GM23338 (cell line): ENCODE measurements at regions not wholly inside any gene's neighbourhood (a gene's known extent, or its start where the extent isn't known, plus 50 kb on each side); places are given as distances from the start of the nearest gene placed in this dataset.

Experiments
- ATAC-seq: fragments of 200-7000 bp; cut with Tn5 transposase; 3 replicates; pipeline ENCODE4 v1.9.1; 2020
- DNase-seq: peaks from one replicate; pipeline ENCODE4 v3.0.0-alpha.2; 2015; ENCODE audit warnings: low spot score
- H2AFZ ChIP-seq: fragments of 200-600 bp; sonication (generic); 2 replicates; pipeline ENCODE4 v1.8.0; 2016; ENCODE audit warnings: antibody characterized with exemption, mild to moderate bottlenecking, moderate library complexity
- H3F3A ChIP-seq: fragments of 200-600 bp; sonication (generic); replicated peaks from 2 replicates; pipeline ENCODE4 v1.8.0; 2017; ENCODE audit warnings: antibody characterized with exemption, mixed run types, low read depth
- H3K27ac ChIP-seq: fragments of 200-600 bp; sonication (generic); 2 replicates; pipeline ENCODE4 v1.6.1; 2016; ENCODE audit warnings: low read depth
- H3K27me3 ChIP-seq: fragments of 200-600 bp; sonication (generic); 2 replicates; pipeline ENCODE4 v1.8.0; 2016; ENCODE audit warnings: mild to moderate bottlenecking, mixed run types, moderate library complexity; ENCODE audit not compliant: insufficient read depth
- H3K36me3 ChIP-seq: fragments of 200-600 bp; sonication (generic); 2 replicates; pipeline ENCODE4 v1.8.0; 2016; ENCODE audit warnings: mild to moderate bottlenecking; ENCODE audit not compliant: insufficient read depth
- H3K4me1 ChIP-seq: fragments of 200-600 bp; sonication (generic); 2 replicates; pipeline ENCODE4 v1.8.0; 2016; ENCODE audit warnings: mild to moderate bottlenecking, moderate library complexity; ENCODE audit not compliant: insufficient read depth
- H3K4me2 ChIP-seq: fragments of 200-600 bp; sonication (generic); 2 replicates; pipeline ENCODE4 v1.7.1; 2017; ENCODE audit warnings: mixed run types
- H3K4me3 ChIP-seq: fragments of 200-600 bp; sonication (generic); 2 replicates; pipeline ENCODE4 v1.6.1; 2016; ENCODE audit warnings: mixed run types
- H3K79me2 ChIP-seq: fragments of 200-600 bp; sonication (generic); replicated peaks from 2 replicates; pipeline ENCODE4 v1.8.0; 2017; ENCODE audit warnings: mild to moderate bottlenecking; ENCODE audit not compliant: insufficient read depth
- H3K9me2 ChIP-seq: fragments of 200-600 bp; sonication (generic); 2 replicates; pipeline ENCODE4 v1.8.0; 2017; ENCODE audit not compliant: insufficient read depth
- H4K20me1 ChIP-seq: fragments of 200-600 bp; sonication (generic); replicated peaks from 2 replicates; pipeline ENCODE4 v1.8.0; 2017; ENCODE audit warnings: mild to moderate bottlenecking; ENCODE audit not compliant: insufficient read depth
- H3K27ac Mint-ChIP-seq: 2 replicates; pipeline ENCODE4 v1.8.0; 2020; ENCODE audit warnings: inconsistent platforms, mild to moderate bottlenecking, moderate library complexity, mixed read lengths
- H3K27me3 Mint-ChIP-seq: 3 replicates; pipeline ENCODE4 v1.8.0; 2022; ENCODE audit warnings: low read depth, mild to moderate bottlenecking, moderate library complexity, mixed read lengths, inconsistent platforms; ENCODE audit not compliant: insufficient read depth, poor library complexity
- H3K36me3 Mint-ChIP-seq: 3 replicates; pipeline ENCODE4 v1.8.0; 2021; ENCODE audit warnings: low read depth, mild to moderate bottlenecking, inconsistent platforms, moderate library complexity, mixed read lengths
- H3K4me1 Mint-ChIP-seq: 3 replicates; pipeline ENCODE4 v1.8.0; 2020; ENCODE audit warnings: mild to moderate bottlenecking, inconsistent platforms, mixed read lengths
- H3K4me3 Mint-ChIP-seq: 3 replicates; pipeline ENCODE4 v1.8.0; 2021; ENCODE audit warnings: moderate library complexity, mild to moderate bottlenecking, inconsistent platforms, mixed read lengths
- H3K9me3 Mint-ChIP-seq: 3 replicates; pipeline ENCODE4 v1.8.0; 2020; ENCODE audit warnings: moderate library complexity, mild to moderate bottlenecking, inconsistent platforms, mixed read lengths
- CREB1 ChIP-seq: fragments of 250-450 bp; sonication (Bioruptor Pico); IDR thresholded peaks from 2 replicates; pipeline ENCODE4 v1.5.0; 2020; ENCODE audit warnings: low read depth, mild to moderate bottlenecking, moderate library complexity
- EZH2phosphoT487 ChIP-seq: fragments of 200-600 bp; sonication (generic); IDR thresholded peaks from one replicate; pipeline ENCODE4 v1.8.1; 2018; ENCODE audit warnings: antibody characterized with exemption; ENCODE audit not compliant: unreplicated experiment
- JUNB ChIP-seq: IDR thresholded peaks from one replicate; pipeline ENCODE4 v1.6.1; 2016; ENCODE audit warnings: antibody characterized with exemption; ENCODE audit not compliant: unreplicated experiment
- NANOG ChIP-seq: IDR thresholded peaks from 2 replicates; pipeline ENCODE4 v1.6.1; 2016; ENCODE audit warnings: antibody characterized with exemption, borderline replicate concordance
- POLR2AphosphoS5 ChIP-seq: IDR thresholded peaks from 2 replicates; pipeline ENCODE4 v1.6.1; 2016; ENCODE audit warnings: antibody characterized with exemption, low read depth
- STAT1 ChIP-seq: IDR thresholded peaks from one replicate; pipeline ENCODE4 v1.6.1; 2016; ENCODE audit warnings: antibody characterized with exemption; ENCODE audit not compliant: unreplicated experiment
- ZNF114 ChIP-seq: fragments of 250-450 bp; sonication (Bioruptor Pico); IDR thresholded peaks from 2 replicates; pipeline ENCODE4 v1.5.0; 2020; ENCODE audit warnings: mild to moderate bottlenecking, moderate library complexity
- ZNF331 ChIP-seq: fragments of 250-450 bp; sonication (Bioruptor Pico); IDR thresholded peaks from 2 replicates; pipeline ENCODE4 v1.5.0; 2020; ENCODE audit warnings: low read depth, mild to moderate bottlenecking, moderate library complexity
- TF ChIP-seq, protein P1 (sequence below): IDR thresholded peaks from 2 replicates; pipeline ENCODE4 v1.6.1; 2016; ENCODE audit warnings: antibody characterized with exemption
- TF ChIP-seq, protein P2 (sequence below): fragments of 250-450 bp; sonication (Bioruptor Pico); IDR thresholded peaks from 2 replicates; pipeline ENCODE4 v1.5.0; 2020; ENCODE audit warnings: mild to moderate bottlenecking, moderate library complexity
- TF ChIP-seq, protein P3 (sequence below), 2 experiments: fragments of 200-600 bp in 1 of 2; sonication (generic) in 1 of 2; conservative IDR thresholded peaks; 2 replicates each; pipeline versions ENCODE4 v1.5.1 to v1.6.1; 2016 to 2017; ENCODE audit warnings: antibody characterized with exemption in 2 of 2, low read depth in 2 of 2, mild to moderate bottlenecking in 2 of 2, moderate library complexity in 1 of 2

DNA sequence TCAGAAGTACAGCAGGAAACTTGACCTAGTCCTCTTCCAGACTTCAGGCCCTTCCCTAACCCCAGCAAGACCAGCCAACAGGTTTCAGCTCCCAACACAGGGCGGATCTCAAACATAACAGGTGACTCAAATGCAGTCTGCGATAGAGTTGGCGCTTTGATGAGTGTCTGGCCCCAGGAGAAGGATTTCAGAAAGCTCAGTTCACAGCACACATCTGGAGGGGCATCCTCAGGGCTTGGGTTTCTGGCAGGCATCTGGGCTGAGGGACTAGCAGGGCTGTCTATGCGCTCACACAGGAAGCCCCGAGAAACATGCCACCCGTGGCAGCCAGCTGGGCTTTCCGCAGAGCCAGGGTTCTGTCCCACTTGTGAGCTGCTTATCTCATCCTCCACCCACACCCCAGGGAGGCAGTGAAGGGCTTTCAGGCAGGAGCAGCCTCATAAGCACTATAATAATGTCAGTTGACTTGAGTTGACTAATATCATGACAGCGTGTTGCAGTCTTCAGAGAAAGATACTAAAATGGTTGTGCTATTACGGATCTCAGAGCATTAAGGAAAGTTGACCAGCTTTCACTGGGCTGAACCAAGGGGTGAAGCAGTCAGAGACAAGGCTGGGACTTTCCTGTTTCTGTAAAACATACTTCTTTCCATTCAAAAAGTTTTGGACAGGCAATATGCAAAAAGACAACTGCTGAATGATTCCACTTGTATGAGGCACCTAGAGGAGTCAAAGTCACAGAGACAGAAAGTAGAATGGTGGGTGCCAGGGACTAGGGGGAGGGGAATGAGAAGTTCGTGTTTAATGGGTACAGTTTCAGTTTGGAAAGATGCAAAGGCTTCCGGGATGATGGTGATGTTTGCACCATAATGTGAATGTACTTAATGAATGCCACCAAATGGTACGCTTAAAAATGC, 233.0 kb upstream of the IRF2BP2 start (continued):
- TF ChIP-seq JUNB = no peak
- TF ChIP-seq ZNF114 (CRISPR knock-in tag) = no peak
- TF ChIP-seq CREB1 (CRISPR knock-in tag) = no peak
- TF ChIP-seq, protein P1, sequence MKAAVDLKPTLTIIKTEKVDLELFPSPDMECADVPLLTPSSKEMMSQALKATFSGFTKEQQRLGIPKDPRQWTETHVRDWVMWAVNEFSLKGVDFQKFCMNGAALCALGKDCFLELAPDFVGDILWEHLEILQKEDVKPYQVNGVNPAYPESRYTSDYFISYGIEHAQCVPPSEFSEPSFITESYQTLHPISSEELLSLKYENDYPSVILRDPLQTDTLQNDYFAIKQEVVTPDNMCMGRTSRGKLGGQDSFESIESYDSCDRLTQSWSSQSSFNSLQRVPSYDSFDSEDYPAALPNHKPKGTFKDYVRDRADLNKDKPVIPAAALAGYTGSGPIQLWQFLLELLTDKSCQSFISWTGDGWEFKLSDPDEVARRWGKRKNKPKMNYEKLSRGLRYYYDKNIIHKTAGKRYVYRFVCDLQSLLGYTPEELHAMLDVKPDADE = no peak

DNA sequence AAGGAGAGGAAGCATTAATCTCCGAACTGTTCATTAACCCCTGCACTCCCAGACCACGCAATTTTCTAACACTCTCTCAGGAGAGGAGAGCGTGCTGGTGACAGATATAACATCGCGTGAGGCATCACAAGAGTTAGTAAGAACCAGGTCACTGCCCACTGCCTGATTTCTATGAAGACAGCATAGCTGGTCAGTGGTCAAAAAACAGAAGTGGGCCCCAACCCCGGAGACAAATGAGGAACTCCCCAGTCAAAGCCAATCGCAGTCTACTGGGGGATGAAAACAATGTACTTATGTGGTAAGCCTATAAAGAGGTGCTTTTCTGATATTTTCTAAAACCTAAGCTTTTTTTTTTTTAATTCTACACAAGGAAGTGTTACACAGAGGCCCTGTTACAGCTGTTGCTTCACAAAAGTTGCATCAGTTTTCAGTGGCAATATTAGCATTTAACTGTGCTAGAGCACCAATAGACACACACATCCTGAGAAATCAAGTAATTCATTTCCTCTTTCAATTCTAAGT, 231.8 kb upstream of the IRF2BP2 start:
- Mint-ChIP-seq H3K4me1 (peaks cover 13% of the 10 kb centered on the region), H3K9me3 (peaks cover 14% of the 10 kb centered on the region; the same call in 2 of the 3 replicates), H3K36me3 (peaks cover 7% of the 10 kb centered on the region; the same call in 1 of the 3 replicates), H3K27ac (no peak overlapping the region), H3K4me3 (no peak overlapping the region), H3K27me3 (peaks cover 4% of the 10 kb centered on the region)
- no peaks in the 10 kb centered on the region for H3K27me3 ChIP-seq
- H3K27ac ChIP-seq = no peak overlapping the region
- H2AFZ ChIP-seq = no peak overlapping the region; the same call in 1 of the 2 replicates
- no peaks in the 10 kb centered on the region for H4K20me1 ChIP-seq
- H3K4me3 ChIP-seq = no peak overlapping the region
- H3F3A ChIP-seq = no peaks in the 10 kb centered on the region
- ATAC-seq (no peak), DNase-seq (no peak)
- H3K79me2 ChIP-seq = no peaks in the 10 kb centered on the region
- no peak overlapping the region for H3K4me2 ChIP-seq
- H3K9me2 ChIP-seq = peaks cover 7% of the 10 kb centered on the region; the same call in 1 of the 2 replicates
- 0 out of 2 replicates have a peak, but pooled peaks cover 12% of the 10 kb centered on the region for H3K4me1 ChIP-seq
- no peaks in the 10 kb centered on the region for H3K36me3 ChIP-seq
- TF ChIP-seq NANOG (no peak), STAT1 (no peak), POLR2AphosphoS5 (no peak), EZH2phosphoT487 (no peak), ZNF331 (CRISPR knock-in tag) (no peak), JUNB (no peak)
- TF ChIP-seq, protein P2, sequence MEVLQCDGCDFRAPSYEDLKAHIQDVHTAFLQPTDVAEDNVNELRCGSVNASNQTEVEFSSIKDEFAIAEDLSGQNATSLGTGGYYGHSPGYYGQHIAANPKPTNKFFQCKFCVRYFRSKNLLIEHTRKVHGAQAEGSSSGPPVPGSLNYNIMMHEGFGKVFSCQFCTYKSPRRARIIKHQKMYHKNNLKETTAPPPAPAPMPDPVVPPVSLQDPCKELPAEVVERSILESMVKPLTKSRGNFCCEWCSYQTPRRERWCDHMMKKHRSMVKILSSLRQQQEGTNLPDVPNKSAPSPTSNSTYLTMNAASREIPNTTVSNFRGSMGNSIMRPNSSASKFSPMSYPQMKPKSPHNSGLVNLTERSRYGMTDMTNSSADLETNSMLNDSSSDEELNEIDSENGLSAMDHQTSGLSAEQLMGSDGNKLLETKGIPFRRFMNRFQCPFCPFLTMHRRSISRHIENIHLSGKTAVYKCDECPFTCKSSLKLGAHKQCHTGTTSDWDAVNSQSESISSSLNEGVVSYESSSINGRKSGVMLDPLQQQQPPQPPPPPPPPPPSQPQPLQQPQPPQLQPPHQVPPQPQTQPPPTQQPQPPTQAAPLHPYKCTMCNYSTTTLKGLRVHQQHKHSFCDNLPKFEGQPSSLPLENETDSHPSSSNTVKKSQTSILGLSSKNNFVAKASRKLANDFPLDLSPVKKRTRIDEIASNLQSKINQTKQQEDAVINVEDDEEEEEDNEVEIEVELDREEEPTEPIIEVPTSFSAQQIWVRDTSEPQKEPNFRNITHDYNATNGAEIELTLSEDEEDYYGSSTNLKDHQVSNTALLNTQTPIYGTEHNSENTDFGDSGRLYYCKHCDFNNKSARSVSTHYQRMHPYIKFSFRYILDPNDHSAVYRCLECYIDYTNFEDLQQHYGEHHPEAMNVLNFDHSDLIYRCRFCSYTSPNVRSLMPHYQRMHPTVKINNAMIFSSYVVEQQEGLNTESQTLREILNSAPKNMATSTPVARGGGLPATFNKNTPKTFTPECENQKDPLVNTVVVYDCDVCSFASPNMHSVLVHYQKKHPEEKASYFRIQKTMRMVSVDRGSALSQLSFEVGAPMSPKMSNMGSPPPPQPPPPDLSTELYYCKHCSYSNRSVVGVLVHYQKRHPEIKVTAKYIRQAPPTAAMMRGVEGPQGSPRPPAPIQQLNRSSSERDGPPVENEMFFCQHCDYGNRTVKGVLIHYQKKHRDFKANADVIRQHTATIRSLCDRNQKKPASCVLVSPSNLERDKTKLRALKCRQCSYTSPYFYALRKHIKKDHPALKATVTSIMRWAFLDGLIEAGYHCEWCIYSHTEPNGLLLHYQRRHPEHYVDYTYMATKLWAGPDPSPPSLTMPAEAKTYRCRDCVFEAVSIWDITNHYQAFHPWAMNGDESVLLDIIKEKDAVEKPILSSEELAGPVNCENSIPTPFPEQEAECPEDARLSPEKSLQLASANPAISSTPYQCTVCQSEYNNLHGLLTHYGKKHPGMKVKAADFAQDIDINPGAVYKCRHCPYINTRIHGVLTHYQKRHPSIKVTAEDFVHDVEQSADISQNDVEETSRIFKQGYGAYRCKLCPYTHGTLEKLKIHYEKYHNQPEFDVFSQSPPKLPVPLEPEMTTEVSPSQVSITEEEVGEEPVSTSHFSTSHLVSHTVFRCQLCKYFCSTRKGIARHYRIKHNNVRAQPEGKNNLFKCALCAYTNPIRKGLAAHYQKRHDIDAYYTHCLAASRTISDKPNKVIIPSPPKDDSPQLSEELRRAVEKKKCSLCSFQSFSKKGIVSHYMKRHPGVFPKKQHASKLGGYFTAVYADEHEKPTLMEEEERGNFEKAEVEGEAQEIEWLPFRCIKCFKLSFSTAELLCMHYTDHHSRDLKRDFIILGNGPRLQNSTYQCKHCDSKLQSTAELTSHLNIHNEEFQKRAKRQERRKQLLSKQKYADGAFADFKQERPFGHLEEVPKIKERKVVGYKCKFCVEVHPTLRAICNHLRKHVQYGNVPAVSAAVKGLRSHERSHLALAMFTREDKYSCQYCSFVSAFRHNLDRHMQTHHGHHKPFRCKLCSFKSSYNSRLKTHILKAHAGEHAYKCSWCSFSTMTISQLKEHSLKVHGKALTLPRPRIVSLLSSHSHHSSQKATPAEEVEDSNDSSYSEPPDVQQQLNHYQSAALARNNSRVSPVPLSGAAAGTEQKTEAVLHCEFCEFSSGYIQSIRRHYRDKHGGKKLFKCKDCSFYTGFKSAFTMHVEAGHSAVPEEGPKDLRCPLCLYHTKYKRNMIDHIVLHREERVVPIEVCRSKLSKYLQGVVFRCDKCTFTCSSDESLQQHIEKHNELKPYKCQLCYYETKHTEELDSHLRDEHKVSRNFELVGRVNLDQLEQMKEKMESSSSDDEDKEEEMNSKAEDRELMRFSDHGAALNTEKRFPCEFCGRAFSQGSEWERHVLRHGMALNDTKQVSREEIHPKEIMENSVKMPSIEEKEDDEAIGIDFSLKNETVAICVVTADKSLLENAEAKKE (CRISPR knock-in tag) = no peak
- TF ChIP-seq, protein P3, sequence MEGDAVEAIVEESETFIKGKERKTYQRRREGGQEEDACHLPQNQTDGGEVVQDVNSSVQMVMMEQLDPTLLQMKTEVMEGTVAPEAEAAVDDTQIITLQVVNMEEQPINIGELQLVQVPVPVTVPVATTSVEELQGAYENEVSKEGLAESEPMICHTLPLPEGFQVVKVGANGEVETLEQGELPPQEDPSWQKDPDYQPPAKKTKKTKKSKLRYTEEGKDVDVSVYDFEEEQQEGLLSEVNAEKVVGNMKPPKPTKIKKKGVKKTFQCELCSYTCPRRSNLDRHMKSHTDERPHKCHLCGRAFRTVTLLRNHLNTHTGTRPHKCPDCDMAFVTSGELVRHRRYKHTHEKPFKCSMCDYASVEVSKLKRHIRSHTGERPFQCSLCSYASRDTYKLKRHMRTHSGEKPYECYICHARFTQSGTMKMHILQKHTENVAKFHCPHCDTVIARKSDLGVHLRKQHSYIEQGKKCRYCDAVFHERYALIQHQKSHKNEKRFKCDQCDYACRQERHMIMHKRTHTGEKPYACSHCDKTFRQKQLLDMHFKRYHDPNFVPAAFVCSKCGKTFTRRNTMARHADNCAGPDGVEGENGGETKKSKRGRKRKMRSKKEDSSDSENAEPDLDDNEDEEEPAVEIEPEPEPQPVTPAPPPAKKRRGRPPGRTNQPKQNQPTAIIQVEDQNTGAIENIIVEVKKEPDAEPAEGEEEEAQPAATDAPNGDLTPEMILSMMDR (conservative IDR thresholded peaks at IDR 0.05; ENCODE audit: low read depth in 2 of 2) = no peak
